CD4-positive, alpha-beta T cell (primary cell): ENCODE measurements at regions not wholly inside any gene's neighbourhood (a gene's known extent, or its start where the extent isn't known, plus 50 kb on each side); places are given as distances from the start of the nearest gene placed in this dataset.

Source experiments
- ATAC-seq: fragments of 200-7000 bp; cut with Tn5 transposase; one replicate; pipeline ENCODE4 v1.10.0; 2022; ENCODE audit warnings: mild to moderate bottlenecking; ENCODE audit not compliant: poor library complexity
- CTCF ChIA-PET: fragments of 350-600 bp; sonication (Branson Sonifier 250); formaldehyde crosslinking; loops from one replicate; lab custom pipeline; 2021; ENCODE audit warnings: antibody characterized with exemption, inconsistent platforms; lab: Charles Lee
- POLR2A ChIA-PET: fragments of 350-600 bp; sonication (Branson Sonifier 250); formaldehyde crosslinking; loops from one replicate; lab custom pipeline; 2021; ENCODE audit warnings: antibody characterized with exemption, inconsistent platforms; lab: Charles Lee
- DNase-seq, 14 experiments: peaks; one replicate each; pipeline ENCODE4 v3.0.0-alpha.2; 2013 to 2020; ENCODE audit warnings: mixed read lengths in 2 of 14
- H3K27ac ChIP-seq, 2 donors: one replicate each; pipeline versions ENCODE4 v1.5.1 to v1.7.0; 2013; ENCODE audit warnings: low read length in 2 of 2, low read depth in 1 of 2, mild to moderate bottlenecking in 1 of 2
- H3K27me3 ChIP-seq, 2 experiments: 1 replicate in 1 of 2; 2 replicates in 1 of 2; pipeline versions ENCODE4 v1.6.1 to v1.7.0; 2013; ENCODE audit warnings: low read length in 2 of 2, control low read depth in 1 of 2, mild to moderate bottlenecking in 1 of 2, moderate library complexity in 1 of 2; ENCODE audit not compliant: insufficient read depth in 2 of 2, control insufficient read depth in 1 of 2
- H3K36me3 ChIP-seq: one replicate; pipeline ENCODE4 v1.6.1; 2013; ENCODE audit warnings: low read length, control low read depth; ENCODE audit not compliant: insufficient read depth
- H3K4me1 ChIP-seq: one replicate; pipeline ENCODE4 v1.6.1; 2013; ENCODE audit warnings: low read length, control low read depth; ENCODE audit not compliant: insufficient read depth
- H3K4me3 ChIP-seq: one replicate; pipeline ENCODE4 v1.5.1; 2013; ENCODE audit warnings: mild to moderate bottlenecking, low read length, moderate library complexity
- H3K9me3 ChIP-seq, 2 experiments: 1 replicate in 1 of 2; 2 replicates in 1 of 2; pipeline versions ENCODE4 v1.6.1 to v1.7.0; 2013; ENCODE audit warnings: low read length in 2 of 2, mild to moderate bottlenecking in 2 of 2, control low read depth in 1 of 2, moderate library complexity in 1 of 2; ENCODE audit not compliant: control insufficient read depth in 1 of 2, insufficient read depth in 1 of 2
- H3K27ac Mint-ChIP-seq: one replicate; pipeline ENCODE4 v1.8.0; 2020; ENCODE audit warnings: mixed read lengths
- H3K27me3 Mint-ChIP-seq: one replicate; pipeline ENCODE4 v1.8.0; 2021; ENCODE audit warnings: mixed read lengths
- H3K36me3 Mint-ChIP-seq: one replicate; pipeline ENCODE4 v1.8.0; 2021; ENCODE audit warnings: low read depth, mixed read lengths
- H3K4me1 Mint-ChIP-seq: one replicate; pipeline ENCODE4 v1.8.0; 2021; ENCODE audit warnings: low read depth, mixed read lengths
- H3K4me3 Mint-ChIP-seq: one replicate; pipeline ENCODE4 v1.8.0; 2020; ENCODE audit warnings: mild to moderate bottlenecking, mixed read lengths
- H3K9me3 Mint-ChIP-seq: one replicate; pipeline ENCODE4 v1.8.0; 2020; ENCODE audit warnings: mixed read lengths
- intact Hi-C, 2 experiments: fragments of 100-400 bp; cut with DNase I in 1 of 2; cut with micrococcal nuclease in 1 of 2; formaldehyde crosslinking; loops; one replicate each; pipeline versions ENCODE4 v1.15.1 to v1.9.0; 2023 to 2025; cut with DNase I, micrococcal nuclease
- TF ChIP-seq, protein P1 (sequence below): fragments of 200-600 bp; IDR thresholded peaks from one replicate; pipeline ENCODE4 v1.8.0; 2022; ENCODE audit warnings: antibody characterized with exemption, mild to moderate bottlenecking

DNA sequence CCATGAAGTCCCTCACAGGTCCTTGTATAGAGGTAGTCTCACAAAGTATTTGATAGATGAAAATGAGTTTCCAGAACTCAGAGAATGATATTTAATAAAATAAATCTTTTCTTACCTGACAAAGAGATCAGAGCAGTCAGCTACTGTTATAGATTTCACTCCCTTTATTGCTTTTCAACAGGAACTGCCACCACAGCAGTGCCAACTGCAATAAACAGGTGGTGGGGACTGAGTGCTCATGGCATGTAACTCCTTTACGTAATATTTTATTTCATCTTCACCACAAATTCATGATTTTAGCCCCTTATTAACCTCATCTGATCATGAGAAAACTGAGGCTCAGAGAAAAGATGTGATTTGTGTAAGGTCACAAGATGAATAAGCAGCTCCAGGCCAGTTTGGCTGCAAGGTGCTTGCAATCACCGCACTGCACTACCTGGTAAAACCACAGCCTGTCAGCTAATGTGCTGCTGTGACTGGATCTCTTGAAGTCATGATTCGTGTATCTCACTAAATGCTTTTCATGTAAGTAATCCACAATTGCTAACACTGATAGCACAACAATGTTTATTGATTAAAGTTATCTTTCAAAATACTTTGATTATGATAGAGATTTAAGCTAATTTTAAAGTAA, 78.8 kb downstream of the WNT5A start:
- H3K27me3 Mint-ChIP-seq, result no peaks in the 10 kb centered on the region
- H3K36me3 Mint-ChIP-seq, result no peaks in the 10 kb centered on the region
- ChIA-PET POLR2A (no interaction called here), CTCF (no interaction called here)
- no peak for DNase-seq
- intact Hi-C loops, result no loop called here
- H3K27ac Mint-ChIP-seq, result no peak overlapping the region
- H3K4me1 Mint-ChIP-seq, result no peaks in the 10 kb centered on the region
- Histone ChIP-seq H3K27ac (no peak overlapping the region), H3K4me3 (no peak overlapping the region), H3K27me3 (no peaks in the 10 kb centered on the region), H3K4me1 (no peaks in the 10 kb centered on the region), H3K36me3 (no peaks in the 10 kb centered on the region), H3K9me3 (peaks cover 4 to 8% of the 10 kb centered on the region in 2 experiments)
- TF ChIP-seq, protein P1, sequence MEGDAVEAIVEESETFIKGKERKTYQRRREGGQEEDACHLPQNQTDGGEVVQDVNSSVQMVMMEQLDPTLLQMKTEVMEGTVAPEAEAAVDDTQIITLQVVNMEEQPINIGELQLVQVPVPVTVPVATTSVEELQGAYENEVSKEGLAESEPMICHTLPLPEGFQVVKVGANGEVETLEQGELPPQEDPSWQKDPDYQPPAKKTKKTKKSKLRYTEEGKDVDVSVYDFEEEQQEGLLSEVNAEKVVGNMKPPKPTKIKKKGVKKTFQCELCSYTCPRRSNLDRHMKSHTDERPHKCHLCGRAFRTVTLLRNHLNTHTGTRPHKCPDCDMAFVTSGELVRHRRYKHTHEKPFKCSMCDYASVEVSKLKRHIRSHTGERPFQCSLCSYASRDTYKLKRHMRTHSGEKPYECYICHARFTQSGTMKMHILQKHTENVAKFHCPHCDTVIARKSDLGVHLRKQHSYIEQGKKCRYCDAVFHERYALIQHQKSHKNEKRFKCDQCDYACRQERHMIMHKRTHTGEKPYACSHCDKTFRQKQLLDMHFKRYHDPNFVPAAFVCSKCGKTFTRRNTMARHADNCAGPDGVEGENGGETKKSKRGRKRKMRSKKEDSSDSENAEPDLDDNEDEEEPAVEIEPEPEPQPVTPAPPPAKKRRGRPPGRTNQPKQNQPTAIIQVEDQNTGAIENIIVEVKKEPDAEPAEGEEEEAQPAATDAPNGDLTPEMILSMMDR, result no peak
- no peak for ATAC-seq
- H3K9me3 Mint-ChIP-seq, result peaks cover 10% of the 10 kb centered on the region
- H3K4me3 Mint-ChIP-seq, result no peak overlapping the region

DNA sequence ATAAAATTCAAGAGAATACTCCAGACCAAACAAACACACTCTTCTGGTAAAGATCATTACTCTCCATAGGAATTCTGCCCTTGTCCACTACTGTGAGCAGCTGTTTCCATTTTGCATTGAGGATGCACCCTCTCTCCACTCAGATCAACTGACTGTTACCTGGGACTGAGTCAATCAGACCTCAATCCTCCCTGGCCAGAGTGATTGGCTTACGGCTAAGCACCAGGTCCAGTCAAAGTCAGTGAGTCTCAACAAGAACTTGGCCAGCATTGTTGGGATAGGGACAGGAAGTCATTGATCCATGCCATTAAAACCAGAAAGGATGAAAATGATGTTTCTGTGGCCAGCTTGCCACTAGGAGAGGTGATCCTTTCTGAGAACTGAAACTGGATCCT, 79.7 kb downstream of the WNT5A start:
- H3K27ac ChIP-seq, result no peak overlapping the region
- intact Hi-C loops, result no loop called here
- TF ChIP-seq, protein P1, result no peak
- ChIA-PET CTCF (no interaction called here), POLR2A (no interaction called here)
- Mint-ChIP-seq H3K27ac (no peak overlapping the region), H3K4me1 (no peaks in the 10 kb centered on the region), H3K9me3 (peaks cover 10% of the 10 kb centered on the region), H3K36me3 (no peaks in the 10 kb centered on the region), H3K27me3 (no peaks in the 10 kb centered on the region), H3K4me3 (no peak overlapping the region)
- ATAC-seq, result no peak
- H3K36me3 ChIP-seq, result no peaks in the 10 kb centered on the region
- no peak for DNase-seq
- peaks cover 4 to 8% of the 10 kb centered on the region in 2 experiments for H3K9me3 ChIP-seq
- H3K4me1 ChIP-seq, result no peaks in the 10 kb centered on the region
- H3K4me3 ChIP-seq, result no peak overlapping the region
- no peaks in the 10 kb centered on the region for H3K27me3 ChIP-seq

DNA sequence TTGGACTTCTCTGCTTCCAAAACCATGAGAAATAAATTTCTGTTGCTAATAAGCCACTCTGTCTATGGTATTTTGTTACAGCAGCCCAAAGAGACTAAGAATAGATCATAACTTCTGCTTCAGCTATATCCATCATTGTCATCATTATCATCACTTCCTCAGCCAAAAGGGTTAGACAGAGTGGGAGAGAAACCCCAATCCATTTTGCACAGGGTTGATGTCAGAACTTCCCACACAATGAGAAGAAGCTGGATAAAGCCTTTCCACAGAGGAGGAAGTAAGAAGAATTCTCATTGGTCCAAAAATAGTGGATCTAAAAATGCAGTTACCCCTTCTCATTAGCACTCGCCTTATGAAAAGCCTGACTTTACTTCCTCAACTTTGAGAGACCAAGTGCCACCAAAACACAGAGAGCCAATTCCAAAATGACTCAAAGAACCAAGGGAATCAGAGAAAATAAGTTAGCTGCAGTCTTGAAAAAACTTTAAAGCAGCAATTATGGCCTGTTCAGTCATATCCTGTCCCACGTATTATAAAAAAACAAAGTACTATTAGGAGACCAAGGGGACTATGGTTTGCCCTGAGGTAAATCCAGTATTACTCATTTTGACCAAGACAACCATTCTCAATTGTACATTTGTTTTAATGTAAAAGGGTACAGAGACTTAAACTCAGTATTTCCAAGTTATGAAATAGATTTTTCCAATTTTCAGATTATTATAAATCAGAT, 80.2 kb downstream of the WNT5A start:
- no peaks in the 10 kb centered on the region for H3K36me3 Mint-ChIP-seq
- no peaks in the 10 kb centered on the region for H3K4me1 Mint-ChIP-seq
- no peaks in the 10 kb centered on the region for H3K27me3 ChIP-seq
- no peak overlapping the region for H3K4me3 ChIP-seq
- intact Hi-C loops, result no loop called here
- no peaks in the 10 kb centered on the region for H3K4me1 ChIP-seq
- no peak for ATAC-seq
- CTCF ChIA-PET, result no interaction called here
- no peak for DNase-seq
- POLR2A ChIA-PET, result no interaction called here
- H3K27ac ChIP-seq, result no peak overlapping the region
- H3K27me3 Mint-ChIP-seq, result no peaks in the 10 kb centered on the region
- no peak overlapping the region for H3K27ac Mint-ChIP-seq
- peaks cover 4 to 8% of the 10 kb centered on the region in 2 experiments for H3K9me3 ChIP-seq
- TF ChIP-seq, protein P1, result no peak
- no peak overlapping the region for H3K4me3 Mint-ChIP-seq
- peaks cover 10% of the 10 kb centered on the region for H3K9me3 Mint-ChIP-seq
- H3K36me3 ChIP-seq, result no peaks in the 10 kb centered on the region
